ENCODE measurements at regions not wholly inside any gene's neighbourhood (a gene's known extent, or its start where the extent isn't known, plus 50 kb on each side); places are given as distances from the start of the nearest gene placed in this dataset.

DNA sequence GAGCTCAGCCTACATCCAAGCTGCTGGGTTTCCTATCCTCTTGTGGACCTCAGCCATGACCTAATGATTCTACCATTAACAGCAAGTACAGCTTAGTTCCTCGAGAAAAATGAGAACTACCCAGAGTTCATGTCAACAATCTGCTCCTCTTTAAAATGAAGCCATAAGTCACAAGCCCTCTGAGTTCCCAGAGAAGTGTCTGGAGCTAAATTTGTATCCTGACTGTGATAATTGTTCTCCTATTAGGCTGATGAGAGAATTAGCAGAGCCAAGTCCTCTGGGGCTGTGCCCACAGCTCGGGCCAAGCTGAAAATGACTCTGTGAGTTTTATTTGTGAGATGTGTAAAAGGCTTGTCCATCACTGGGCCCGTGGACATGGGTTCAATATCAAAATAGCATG lies 145.1 kb upstream of the SMIM23 start:
- Histone ChIP-seq H3K4me3 (ENCODE audit: low read depth, low read length) (no peak overlapping the region), H3K4me1 (ENCODE audit: control insufficient read depth, insufficient read depth, low read length) (peaks cover 6% of the 10 kb centered on the region; the same call in 1 of the 2 replicates), H3K27ac (ENCODE audit: low read depth, low read length) (no peak overlapping the region), H3K9ac (ENCODE audit: low read depth, low read length) (no peak overlapping the region), H3K27me3 (ENCODE audit: control insufficient read depth, insufficient read depth, low read length) (no peaks in the 10 kb centered on the region), H3K9me3 (ENCODE audit: control insufficient read depth, insufficient read depth, low read length) (no peaks in the 10 kb centered on the region), H3K36me3 (ENCODE audit: control insufficient read depth, insufficient read depth, low read length) (no peaks in the 10 kb centered on the region)

DNA sequence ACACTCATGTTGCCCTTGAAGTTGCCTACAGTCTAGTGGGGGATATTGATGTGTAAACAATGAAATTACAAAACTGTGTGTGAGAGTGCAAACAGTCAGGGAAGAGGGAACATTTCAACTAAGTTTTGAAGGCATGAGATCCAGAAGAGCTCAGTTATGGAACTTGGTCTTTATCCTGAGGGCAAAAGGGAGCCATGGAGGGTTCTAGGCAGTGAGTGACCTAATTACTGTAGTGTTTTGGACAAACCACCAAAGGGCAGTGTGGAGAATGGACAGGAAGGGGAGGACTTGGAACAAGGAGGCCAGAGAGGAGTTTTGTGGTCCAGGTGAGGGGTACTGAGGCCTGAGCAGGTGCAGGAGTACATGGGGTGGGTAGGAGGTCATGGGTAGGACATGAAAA lies 143.7 kb upstream of the SMIM23 start:
- Histone ChIP-seq H3K36me3 (ENCODE audit: control insufficient read depth, insufficient read depth, low read length) (no peaks in the 10 kb centered on the region), H3K9me3 (ENCODE audit: control insufficient read depth, insufficient read depth, low read length) (no peaks in the 10 kb centered on the region), H3K4me3 (ENCODE audit: low read depth, low read length) (no peak overlapping the region), H3K9ac (ENCODE audit: low read depth, low read length) (no peak overlapping the region), H3K27ac (ENCODE audit: low read depth, low read length) (no peak overlapping the region), H3K4me1 (ENCODE audit: control insufficient read depth, insufficient read depth, low read length) (peaks cover 7% of the 10 kb centered on the region; the same call in 1 of the 2 replicates), H3K27me3 (ENCODE audit: control insufficient read depth, insufficient read depth, low read length) (no peaks in the 10 kb centered on the region)

DNA sequence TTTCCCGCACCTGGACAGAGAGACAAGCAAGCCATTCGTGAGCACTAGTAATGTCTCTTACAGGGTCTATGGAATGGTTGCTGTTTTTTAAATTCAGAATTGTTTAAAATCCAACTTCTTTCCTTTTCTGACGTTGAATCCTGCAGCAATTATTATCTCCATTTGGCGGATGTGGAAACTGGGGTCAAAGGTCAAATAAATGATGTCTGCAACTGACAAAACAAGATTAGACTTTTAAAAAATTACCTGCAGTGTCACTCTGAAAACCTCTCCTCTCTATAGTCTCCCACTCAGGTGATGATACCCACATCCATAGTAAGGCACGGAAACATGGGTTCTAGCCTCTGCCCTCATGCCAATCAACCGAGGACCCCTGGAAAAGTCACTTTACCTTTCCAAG lies 142.7 kb upstream of the SMIM23 start:
- Histone ChIP-seq H3K9ac (ENCODE audit: low read depth, low read length) (no peak overlapping the region), H3K27me3 (ENCODE audit: control insufficient read depth, insufficient read depth, low read length) (no peaks in the 10 kb centered on the region), H3K27ac (ENCODE audit: low read depth, low read length) (no peak overlapping the region), H3K4me1 (ENCODE audit: control insufficient read depth, insufficient read depth, low read length) (peaks cover 10% of the 10 kb centered on the region; the same call in 1 of the 2 replicates), H3K36me3 (ENCODE audit: control insufficient read depth, insufficient read depth, low read length) (no peaks in the 10 kb centered on the region), H3K9me3 (ENCODE audit: control insufficient read depth, insufficient read depth, low read length) (no peaks in the 10 kb centered on the region), H3K4me3 (ENCODE audit: low read depth, low read length) (no peak overlapping the region)

DNA sequence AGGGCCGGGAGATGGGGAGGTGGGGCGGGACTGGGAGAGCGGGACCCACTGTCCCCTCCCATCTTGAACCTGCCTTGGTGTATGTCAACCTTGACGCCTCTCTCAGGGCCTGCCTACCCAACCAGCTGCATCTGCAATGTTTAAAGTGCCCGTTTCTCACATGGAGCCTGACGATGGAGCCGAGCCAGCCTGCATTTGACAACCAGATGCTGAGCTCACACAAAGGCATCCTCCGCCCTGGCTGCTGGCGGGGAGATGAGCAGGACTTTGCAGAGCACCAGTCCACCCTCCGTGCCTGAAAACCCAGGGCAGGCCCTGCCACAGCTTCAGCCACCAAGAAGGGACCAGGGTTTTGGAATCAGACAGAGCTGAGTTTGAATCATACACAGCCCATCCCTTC lies 141.1 kb upstream of the SMIM23 start:
- Histone ChIP-seq H3K36me3 (ENCODE audit: control insufficient read depth, insufficient read depth, low read length) (no peaks in the 10 kb centered on the region), H3K9me3 (ENCODE audit: control insufficient read depth, insufficient read depth, low read length) (no peaks in the 10 kb centered on the region), H3K27me3 (ENCODE audit: control insufficient read depth, insufficient read depth, low read length) (no peaks in the 10 kb centered on the region), H3K27ac (ENCODE audit: low read depth, low read length) (no peak overlapping the region), H3K9ac (ENCODE audit: low read depth, low read length) (no peak overlapping the region), H3K4me3 (ENCODE audit: low read depth, low read length) (no peak overlapping the region), H3K4me1 (ENCODE audit: control insufficient read depth, insufficient read depth, low read length) (peaks cover 10% of the 10 kb centered on the region; the same call in 1 of the 2 replicates)

DNA sequence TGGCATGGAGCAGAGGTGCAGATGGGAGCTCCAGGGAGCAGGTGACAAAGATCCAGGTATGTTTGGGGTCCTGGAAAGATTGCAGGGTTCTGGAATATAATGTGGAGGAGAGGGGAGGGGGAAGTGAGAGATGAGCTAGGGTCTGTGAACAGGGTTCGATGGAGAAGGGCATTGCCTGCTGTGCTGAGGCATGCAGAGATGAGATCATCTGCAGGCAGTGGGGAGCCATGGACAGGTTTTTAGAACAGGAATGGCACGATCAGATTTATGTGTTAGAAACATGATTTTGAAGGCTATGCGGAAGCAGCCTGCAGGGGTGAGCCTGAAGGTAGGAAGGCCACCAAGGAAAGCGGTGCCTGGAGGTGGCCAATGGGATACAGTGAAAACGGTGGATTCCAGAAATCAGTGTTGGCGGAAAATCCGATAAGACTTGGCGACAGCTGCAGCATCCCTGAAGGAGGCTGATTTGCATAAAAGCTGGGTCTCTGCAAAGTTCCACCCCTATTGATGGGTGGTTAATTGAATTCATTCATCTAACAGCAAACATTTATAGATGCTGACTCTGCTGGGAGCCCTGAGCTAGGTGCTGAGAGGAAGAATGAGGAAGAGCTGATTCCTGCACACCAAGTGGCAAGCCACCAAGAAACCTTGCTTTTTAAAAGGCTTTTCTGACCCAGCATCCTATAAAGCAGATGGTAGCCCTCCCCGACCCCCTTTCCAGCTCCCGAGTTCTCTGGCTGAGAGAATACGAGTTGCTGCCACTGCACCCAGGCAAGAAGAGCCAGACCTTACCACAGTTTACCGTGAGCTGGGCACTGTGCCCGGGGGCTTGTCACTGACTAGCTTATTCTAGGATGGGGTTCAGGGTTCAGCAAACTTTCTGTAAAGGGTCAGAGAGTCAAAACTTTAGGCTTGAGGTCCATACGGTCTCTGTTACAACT lies 139.2 kb upstream of the SMIM23 start:
- H3K27me3 ChIP-seq (ENCODE audit: control insufficient read depth, insufficient read depth, low read length), result no peaks in the 10 kb centered on the region
- H3K36me3 ChIP-seq (ENCODE audit: control insufficient read depth, insufficient read depth, low read length), result no peaks in the 10 kb centered on the region
- no peak overlapping the region for H3K27ac ChIP-seq (ENCODE audit: low read depth, low read length)
- peaks cover 10% of the 10 kb centered on the region; the same call in 1 of the 2 replicates for H3K4me1 ChIP-seq (ENCODE audit: control insufficient read depth, insufficient read depth, low read length)
- no peak overlapping the region for H3K4me3 ChIP-seq (ENCODE audit: low read depth, low read length)
- H3K9ac ChIP-seq (ENCODE audit: low read depth, low read length), result no peak overlapping the region
- H3K9me3 ChIP-seq (ENCODE audit: control insufficient read depth, insufficient read depth, low read length), result no peaks in the 10 kb centered on the region

DNA sequence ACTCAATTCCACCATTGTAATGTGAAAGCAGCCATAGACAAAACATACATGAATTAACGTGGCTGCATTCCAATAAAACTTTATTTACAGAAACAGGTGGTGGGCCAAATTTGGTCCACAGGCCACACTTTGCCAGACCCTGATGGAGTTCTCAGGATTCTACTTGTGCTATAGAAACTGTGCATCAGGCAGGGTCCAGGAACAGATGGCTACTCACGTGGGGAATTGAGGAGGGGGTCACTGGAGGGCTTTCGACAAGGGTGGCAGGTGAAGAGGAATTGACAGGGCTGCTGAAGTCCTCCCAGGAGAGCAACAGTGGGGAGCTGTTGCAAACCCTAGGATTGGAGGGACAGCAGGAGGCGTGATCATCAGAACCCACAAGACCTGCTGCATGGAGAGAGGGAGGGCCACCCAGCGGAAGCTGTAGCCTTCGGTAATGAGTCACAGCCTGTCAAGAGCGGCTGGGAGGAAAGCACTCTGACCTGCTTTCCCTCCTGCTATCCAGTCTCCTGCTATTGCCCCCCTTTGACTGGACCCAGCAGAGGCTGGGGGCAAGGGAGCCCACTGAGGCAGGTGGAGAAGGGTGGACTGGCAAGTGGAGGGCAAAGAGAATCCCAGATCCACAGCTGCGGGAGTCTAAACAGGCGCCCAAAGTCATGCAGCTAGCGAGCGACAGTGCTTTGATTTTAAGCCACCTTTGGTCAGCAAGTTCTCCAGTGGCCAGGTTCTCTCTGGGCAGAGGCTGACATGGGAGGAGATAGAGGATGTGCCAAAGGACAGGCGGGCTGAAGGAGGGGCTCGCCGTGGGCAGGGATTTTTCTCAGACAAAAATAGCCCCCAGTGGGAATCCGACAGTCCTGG lies 138.3 kb upstream of the SMIM23 start:
- Histone ChIP-seq H3K36me3 (ENCODE audit: control insufficient read depth, insufficient read depth, low read length) (no peaks in the 10 kb centered on the region), H3K9me3 (ENCODE audit: control insufficient read depth, insufficient read depth, low read length) (no peaks in the 10 kb centered on the region), H3K27me3 (ENCODE audit: control insufficient read depth, insufficient read depth, low read length) (no peaks in the 10 kb centered on the region), H3K4me3 (ENCODE audit: low read depth, low read length) (no peak overlapping the region), H3K4me1 (ENCODE audit: control insufficient read depth, insufficient read depth, low read length) (peaks cover 10% of the 10 kb centered on the region; the same call in 1 of the 2 replicates), H3K9ac (ENCODE audit: low read depth, low read length) (no peak overlapping the region), H3K27ac (ENCODE audit: low read depth, low read length) (no peak overlapping the region)

DNA sequence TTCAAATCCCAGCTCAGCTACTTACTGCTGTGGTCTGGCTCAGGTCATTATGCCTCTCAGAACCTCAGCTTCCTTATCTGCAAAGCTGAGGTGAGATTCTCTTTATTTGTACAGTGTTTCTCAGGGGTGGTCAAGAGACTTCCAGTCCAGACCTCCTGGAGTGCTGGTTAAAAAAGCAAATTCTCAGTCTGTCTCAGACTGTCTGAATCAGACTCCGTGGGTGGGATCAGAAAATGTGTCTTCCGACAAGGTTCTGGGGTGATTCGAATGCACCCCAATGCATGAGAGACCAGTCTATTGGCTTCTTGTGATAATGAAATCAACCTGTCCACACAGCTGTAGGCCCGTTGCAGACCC lies 137.7 kb upstream of the SMIM23 start:
- Histone ChIP-seq H3K27ac (ENCODE audit: low read depth, low read length) (no peak overlapping the region), H3K27me3 (ENCODE audit: control insufficient read depth, insufficient read depth, low read length) (no peaks in the 10 kb centered on the region), H3K9ac (ENCODE audit: low read depth, low read length) (no peak overlapping the region), H3K4me1 (ENCODE audit: control insufficient read depth, insufficient read depth, low read length) (peaks cover 10% of the 10 kb centered on the region; the same call in 1 of the 2 replicates), H3K9me3 (ENCODE audit: control insufficient read depth, insufficient read depth, low read length) (no peaks in the 10 kb centered on the region), H3K4me3 (ENCODE audit: low read depth, low read length) (no peak overlapping the region), H3K36me3 (ENCODE audit: control insufficient read depth, insufficient read depth, low read length) (no peaks in the 10 kb centered on the region)

DNA sequence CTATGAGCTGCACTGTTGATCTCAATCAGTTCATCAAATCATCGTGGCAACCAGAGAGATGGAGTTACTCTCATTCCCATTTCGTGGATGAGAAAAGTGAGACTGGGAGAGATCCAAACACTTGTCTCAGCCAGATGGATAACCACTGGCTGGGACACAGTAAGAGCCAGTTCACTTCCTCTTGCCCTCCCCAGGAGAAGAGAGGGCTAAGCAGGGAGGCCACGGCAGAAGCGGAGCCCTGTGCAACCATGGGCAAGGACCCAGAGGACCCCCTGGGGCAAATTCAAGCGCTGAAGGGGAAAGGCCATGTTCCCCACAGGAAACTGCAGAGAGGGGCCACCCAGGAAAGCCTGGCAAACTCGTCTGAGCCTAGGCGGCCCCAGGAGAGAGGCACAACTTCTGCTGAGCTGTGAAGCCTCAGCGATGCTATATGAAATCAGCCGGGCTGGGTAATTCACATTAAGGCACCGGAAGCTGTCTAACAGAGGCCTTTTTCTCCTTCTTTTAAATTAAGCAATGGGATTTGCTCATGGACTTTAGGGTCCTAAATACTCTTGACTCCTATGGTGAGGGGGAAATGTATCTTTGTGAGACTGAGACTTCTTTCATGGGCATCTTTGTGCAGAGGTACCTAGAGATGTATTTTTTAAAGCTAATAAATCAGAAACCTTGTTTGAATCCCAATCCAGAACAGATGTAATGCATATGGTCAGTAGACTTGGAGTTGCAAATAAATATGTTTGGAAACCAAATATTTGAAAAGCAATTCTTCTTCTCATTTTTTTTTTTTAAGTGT lies 137.1 kb upstream of the SMIM23 start:
- Histone ChIP-seq H3K27me3 (ENCODE audit: control insufficient read depth, insufficient read depth, low read length) (no peaks in the 10 kb centered on the region), H3K4me3 (ENCODE audit: low read depth, low read length) (no peak overlapping the region), H3K36me3 (ENCODE audit: control insufficient read depth, insufficient read depth, low read length) (no peaks in the 10 kb centered on the region), H3K27ac (ENCODE audit: low read depth, low read length) (no peak overlapping the region), H3K9me3 (ENCODE audit: control insufficient read depth, insufficient read depth, low read length) (0 out of 2 replicates have a peak, but pooled peaks cover 2% of the 10 kb centered on the region), H3K4me1 (ENCODE audit: control insufficient read depth, insufficient read depth, low read length) (peaks cover 10% of the 10 kb centered on the region; the same call in 1 of the 2 replicates), H3K9ac (ENCODE audit: low read depth, low read length) (no peak overlapping the region)

DNA sequence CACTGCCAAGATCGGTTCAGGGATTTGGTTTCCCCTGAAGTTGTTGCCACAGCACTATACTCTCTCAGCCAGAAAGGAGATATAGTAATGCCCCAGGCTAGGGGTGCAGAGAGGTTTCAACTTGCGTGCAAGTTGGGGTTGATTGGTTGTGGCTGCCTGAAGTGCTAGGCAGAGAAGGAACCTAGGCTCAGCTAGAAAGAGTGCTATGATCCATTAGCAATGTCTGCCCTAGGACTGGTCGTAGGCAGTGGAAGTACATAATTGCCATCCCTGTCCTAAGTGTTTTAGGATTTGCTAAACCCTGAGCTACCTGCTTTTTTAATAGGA lies 136.6 kb upstream of the SMIM23 start:
- Histone ChIP-seq H3K4me1 (ENCODE audit: control insufficient read depth, insufficient read depth, low read length) (peaks cover 10% of the 10 kb centered on the region; the same call in 1 of the 2 replicates), H3K9me3 (ENCODE audit: control insufficient read depth, insufficient read depth, low read length) (0 out of 2 replicates have a peak, but pooled peaks cover 4% of the 10 kb centered on the region), H3K4me3 (ENCODE audit: low read depth, low read length) (no peak overlapping the region), H3K27me3 (ENCODE audit: control insufficient read depth, insufficient read depth, low read length) (no peaks in the 10 kb centered on the region), H3K9ac (ENCODE audit: low read depth, low read length) (no peak overlapping the region), H3K27ac (ENCODE audit: low read depth, low read length) (no peak overlapping the region), H3K36me3 (ENCODE audit: control insufficient read depth, insufficient read depth, low read length) (no peaks in the 10 kb centered on the region)

DNA sequence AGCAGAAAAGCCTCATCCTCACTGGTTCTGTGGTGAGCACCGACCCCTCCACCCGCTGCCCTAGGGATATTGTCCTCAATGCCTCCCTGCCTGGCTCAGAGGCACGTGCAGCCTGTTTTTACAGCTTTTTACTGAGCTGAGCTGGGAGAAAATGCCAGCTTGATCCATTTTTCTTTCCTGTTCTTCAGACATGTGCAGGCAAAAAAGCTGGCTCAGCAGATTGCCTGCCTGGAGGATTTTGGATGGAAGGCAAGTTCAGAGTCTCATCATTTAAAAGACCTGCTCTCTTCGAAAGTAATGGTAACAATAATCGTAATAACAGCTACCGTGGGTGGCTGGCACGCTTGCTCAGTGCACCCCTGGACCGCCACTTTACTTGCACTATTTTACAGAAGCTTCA lies 135.0 kb upstream of the SMIM23 start:
- Histone ChIP-seq H3K27me3 (ENCODE audit: control insufficient read depth, insufficient read depth, low read length) (no peaks in the 10 kb centered on the region), H3K9ac (ENCODE audit: low read depth, low read length) (no peak overlapping the region), H3K9me3 (ENCODE audit: control insufficient read depth, insufficient read depth, low read length) (0 out of 2 replicates have a peak, but pooled peaks cover 4% of the 10 kb centered on the region), H3K36me3 (ENCODE audit: control insufficient read depth, insufficient read depth, low read length) (no peaks in the 10 kb centered on the region), H3K4me1 (ENCODE audit: control insufficient read depth, insufficient read depth, low read length) (0 out of 2 replicates have a peak, but pooled peaks cover 3% of the 10 kb centered on the region), H3K27ac (ENCODE audit: low read depth, low read length) (no peak overlapping the region), H3K4me3 (ENCODE audit: low read depth, low read length) (no peak overlapping the region)
